SJSA1 (cell line): ENCODE measurements at regions not wholly inside any gene's neighbourhood (a gene's known extent, or its start where the extent isn't known, plus 50 kb on each side); places are given as distances from the start of the nearest gene placed in this dataset.
"Not testable (repeated sequence)": the region's sequence is repeated elsewhere in the genome, so short reads cannot be mapped to it uniquely, and the experiment has no call there.

Experiments used
- DNase-seq, 2 experiments: peaks; one replicate each; pipeline ENCODE4 v3.0.0-alpha.2; 2015 to 2020; ENCODE audit warnings: low spot score in 2 of 2, low read depth in 1 of 2
- H3K27ac ChIP-seq: fragments of 250-450 bp; sonication (Bioruptor Pico); 2 replicates; pipeline ENCODE4 v1.5.1; 2020; ENCODE audit warnings: mild to moderate bottlenecking, moderate library complexity
- H3K27me3 ChIP-seq: fragments of 250-450 bp; sonication (Bioruptor Pico); replicated peaks from 2 replicates; pipeline ENCODE4 v1.5.1; 2020; ENCODE audit warnings: mild to moderate bottlenecking, moderate library complexity
- H3K36me3 ChIP-seq: fragments of 250-450 bp; sonication (Bioruptor Pico); 2 replicates; pipeline ENCODE4 v1.5.1; 2020; ENCODE audit warnings: mild to moderate bottlenecking
- H3K4me1 ChIP-seq: fragments of 250-450 bp; sonication (Bioruptor Pico); replicated peaks from 2 replicates; pipeline ENCODE4 v1.6.1; 2021; ENCODE audit warnings: mild to moderate bottlenecking
- H3K4me3 ChIP-seq: fragments of 250-450 bp; sonication (Bioruptor Pico); 2 replicates; pipeline ENCODE4 v1.5.1; 2020; ENCODE audit warnings: mild to moderate bottlenecking
- H3K9me3 ChIP-seq: fragments of 250-450 bp; sonication (Bioruptor Pico); replicated peaks from 2 replicates; pipeline ENCODE4 v1.5.1; 2020; ENCODE audit warnings: mild to moderate bottlenecking

- H3K27ac ChIP-seq = no peak overlapping the region
- no peaks in the 10 kb centered on the region for H3K36me3 ChIP-seq
- H3K4me1 ChIP-seq = peaks cover 7% of the 10 kb centered on the region; the same call in 1 of the 2 replicates
- DNase-seq = no peak
- no peaks in the 10 kb centered on the region for H3K9me3 ChIP-seq
- H3K4me3 ChIP-seq = no peak overlapping the region
- no peaks in the 10 kb centered on the region for H3K27me3 ChIP-seq
Measured at GRCh38 chr5:39698838-39699560, 274.2 kb upstream of the DAB2 start.

- H3K27ac ChIP-seq = no peak overlapping the region
- no peaks in the 10 kb centered on the region for H3K9me3 ChIP-seq
- H3K27me3 ChIP-seq = no peaks in the 10 kb centered on the region
- H3K4me3 ChIP-seq = no peak overlapping the region
- peaks cover 7% of the 10 kb centered on the region; the same call in 1 of the 2 replicates for H3K4me1 ChIP-seq
- no peak for DNase-seq
- H3K36me3 ChIP-seq = no peaks in the 10 kb centered on the region
Measured at GRCh38 chr5:39697881-39698280, 273.1 kb upstream of the DAB2 start.

GRCh38 chr5:39696672-39697398 is 272.1 kb upstream of the DAB2 start:
- no peak overlapping the region for H3K4me3 ChIP-seq
- H3K27ac ChIP-seq = no peak overlapping the region; the same call in 1 of the 2 replicates
- no peaks in the 10 kb centered on the region for H3K36me3 ChIP-seq
- no peaks in the 10 kb centered on the region for H3K9me3 ChIP-seq
- peaks cover 7% of the 10 kb centered on the region; the same call in 1 of the 2 replicates for H3K4me1 ChIP-seq
- H3K27me3 ChIP-seq = no peaks in the 10 kb centered on the region
- no peak for DNase-seq

GRCh38 chr5:39691993-39692392 is 267.2 kb upstream of the DAB2 start:
- Histone ChIP-seq H3K4me3 (no peak overlapping the region), H3K36me3 (no peaks in the 10 kb centered on the region), H3K4me1 (peaks cover 4% of the 10 kb centered on the region; the same call in 1 of the 2 replicates), H3K9me3 (no peaks in the 10 kb centered on the region), H3K27me3 (no peaks in the 10 kb centered on the region), H3K27ac (no peak overlapping the region)
- no peak for DNase-seq

GRCh38 chr5:39691136-39691535 is 266.4 kb upstream of the DAB2 start:
- no peaks in the 10 kb centered on the region for H3K9me3 ChIP-seq
- H3K27ac ChIP-seq = no peak overlapping the region
- no peaks in the 10 kb centered on the region for H3K4me1 ChIP-seq
- H3K4me3 ChIP-seq = no peak overlapping the region
- H3K27me3 ChIP-seq = no peaks in the 10 kb centered on the region
- H3K36me3 ChIP-seq = no peaks in the 10 kb centered on the region
- no peak for DNase-seq

- H3K4me3 ChIP-seq = no peak overlapping the region
- DNase-seq = no peak
- H3K36me3 ChIP-seq = no peaks in the 10 kb centered on the region
- H3K27ac ChIP-seq = no peak overlapping the region
- H3K9me3 ChIP-seq = no peaks in the 10 kb centered on the region
- no peaks in the 10 kb centered on the region for H3K27me3 ChIP-seq
- H3K4me1 ChIP-seq = no peaks in the 10 kb centered on the region
Measured at GRCh38 chr5:39689919-39690318, 265.1 kb upstream of the DAB2 start.

- H3K27ac ChIP-seq, H3K36me3 ChIP-seq, H3K9me3 ChIP-seq, H3K27me3 ChIP-seq, H3K4me3 ChIP-seq, DNase-seq, H3K4me1 ChIP-seq: not testable (repeated sequence)
Measured at GRCh38 chr5:39687924-39688323, 263.1 kb upstream of the DAB2 start.

- H3K9me3 ChIP-seq = no peaks in the 10 kb centered on the region
- H3K27me3 ChIP-seq = no peaks in the 10 kb centered on the region
- H3K27ac ChIP-seq = no peak overlapping the region
- DNase-seq = no peak
- no peak overlapping the region for H3K4me3 ChIP-seq
- no peaks in the 10 kb centered on the region for H3K36me3 ChIP-seq
- H3K4me1 ChIP-seq = peaks cover 4% of the 10 kb centered on the region
Measured at GRCh38 chr5:39680213-39680612, 255.4 kb upstream of the DAB2 start.

- H3K9me3 ChIP-seq = no peaks in the 10 kb centered on the region
- H3K36me3 ChIP-seq = no peaks in the 10 kb centered on the region
- no peak overlapping the region for H3K27ac ChIP-seq
- H3K4me3 ChIP-seq = no peak overlapping the region
- DNase-seq = no peak
- no peaks in the 10 kb centered on the region for H3K27me3 ChIP-seq
- H3K4me1 ChIP-seq = peaks cover 6% of the 10 kb centered on the region
Measured at GRCh38 chr5:39678534-39678933, 253.8 kb upstream of the DAB2 start.

- H3K27ac ChIP-seq = no peak overlapping the region
- H3K4me1 ChIP-seq = peaks cover 6% of the 10 kb centered on the region
- H3K27me3 ChIP-seq = no peaks in the 10 kb centered on the region
- DNase-seq = peak in 1 of 2 experiments; percentile 47
- H3K9me3 ChIP-seq = no peaks in the 10 kb centered on the region
- no peaks in the 10 kb centered on the region for H3K36me3 ChIP-seq
- no peak overlapping the region for H3K4me3 ChIP-seq
Measured at GRCh38 chr5:39675676-39676075, 250.9 kb upstream of the DAB2 start.

- peaks cover 6% of the 10 kb centered on the region for H3K4me1 ChIP-seq
- no peak overlapping the region for H3K27ac ChIP-seq
- H3K4me3 ChIP-seq = no peak overlapping the region
- DNase-seq = no peak
- no peaks in the 10 kb centered on the region for H3K36me3 ChIP-seq
- no peaks in the 10 kb centered on the region for H3K9me3 ChIP-seq
- no peaks in the 10 kb centered on the region for H3K27me3 ChIP-seq
Measured at GRCh38 chr5:39674209-39675082, 249.7 kb upstream of the DAB2 start.

GRCh38 chr5:39671561-39671961 is 246.8 kb upstream of the DAB2 start:
- no peak for DNase-seq
- Histone ChIP-seq H3K27me3 (no peaks in the 10 kb centered on the region), H3K36me3 (no peaks in the 10 kb centered on the region), H3K4me3 (no peak overlapping the region), H3K4me1 (peaks cover 6% of the 10 kb centered on the region), H3K27ac (no peak overlapping the region), H3K9me3 (no peaks in the 10 kb centered on the region)

- Histone ChIP-seq H3K4me1 (peaks cover 6% of the 10 kb centered on the region), H3K36me3 (no peaks in the 10 kb centered on the region), H3K4me3 (no peak overlapping the region), H3K27me3 (no peaks in the 10 kb centered on the region), H3K27ac (no peak overlapping the region), H3K9me3 (no peaks in the 10 kb centered on the region)
- DNase-seq = no peak
Measured at GRCh38 chr5:39670955-39671354, 246.2 kb upstream of the DAB2 start.

GRCh38 chr5:39670391-39670790 is 245.6 kb upstream of the DAB2 start:
- H3K27ac ChIP-seq = no peak overlapping the region
- no peak overlapping the region for H3K4me3 ChIP-seq
- H3K9me3 ChIP-seq = no peaks in the 10 kb centered on the region
- H3K4me1 ChIP-seq = peaks cover 3% of the 10 kb centered on the region
- no peaks in the 10 kb centered on the region for H3K36me3 ChIP-seq
- H3K27me3 ChIP-seq = no peaks in the 10 kb centered on the region
- DNase-seq = no peak
